ENCODE measurements at regions not wholly inside any gene's neighbourhood (a gene's known extent, or its start where the extent isn't known, plus 50 kb on each side); places are given as distances from the start of the nearest gene placed in this dataset.
A peak's percentile ranks its signal among the peaks of the same experiment; 100 is the strongest.

DNA sequence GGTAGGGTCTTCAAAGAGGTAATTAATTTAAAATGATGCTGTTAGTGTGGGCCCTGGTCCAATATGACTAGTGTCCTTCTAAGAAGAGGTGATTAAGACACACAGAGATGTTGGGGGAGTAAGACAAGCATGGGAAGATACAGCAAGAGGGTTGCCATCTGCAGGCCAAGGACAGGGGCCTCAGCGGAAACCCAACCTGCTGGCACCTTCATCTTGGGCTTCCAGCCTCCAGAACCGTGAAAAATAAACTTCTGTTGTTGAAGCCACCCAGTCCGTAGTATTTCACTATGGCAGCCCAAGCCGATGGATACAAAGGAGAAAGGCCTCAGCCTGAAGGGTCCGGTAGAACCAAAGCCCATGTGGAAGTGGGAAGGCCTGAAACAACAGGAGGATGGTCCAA is 161.7 kb upstream of the UBE2E1 start:
- DNase-seq: no peak

DNA sequence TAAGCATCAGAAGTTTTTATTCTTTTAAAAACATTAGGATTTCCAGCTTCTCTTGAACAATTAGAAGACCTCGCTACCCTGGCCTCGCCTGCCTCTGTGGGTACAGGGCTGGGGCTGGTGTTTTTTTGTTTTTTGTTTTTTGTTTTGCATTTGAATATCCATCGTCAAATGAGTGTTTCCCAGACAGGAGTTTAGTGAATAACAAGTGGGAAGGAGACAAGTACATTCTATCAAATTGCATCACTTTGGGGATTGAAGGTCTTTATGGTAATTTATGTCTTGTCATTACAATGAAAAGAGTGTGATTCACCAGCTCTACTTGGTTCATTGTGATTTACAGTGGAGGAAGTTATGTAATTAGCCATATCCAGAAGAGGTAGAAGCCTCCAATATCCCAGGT is 161.1 kb upstream of the UBE2E1 start:
- no peak for DNase-seq

DNA sequence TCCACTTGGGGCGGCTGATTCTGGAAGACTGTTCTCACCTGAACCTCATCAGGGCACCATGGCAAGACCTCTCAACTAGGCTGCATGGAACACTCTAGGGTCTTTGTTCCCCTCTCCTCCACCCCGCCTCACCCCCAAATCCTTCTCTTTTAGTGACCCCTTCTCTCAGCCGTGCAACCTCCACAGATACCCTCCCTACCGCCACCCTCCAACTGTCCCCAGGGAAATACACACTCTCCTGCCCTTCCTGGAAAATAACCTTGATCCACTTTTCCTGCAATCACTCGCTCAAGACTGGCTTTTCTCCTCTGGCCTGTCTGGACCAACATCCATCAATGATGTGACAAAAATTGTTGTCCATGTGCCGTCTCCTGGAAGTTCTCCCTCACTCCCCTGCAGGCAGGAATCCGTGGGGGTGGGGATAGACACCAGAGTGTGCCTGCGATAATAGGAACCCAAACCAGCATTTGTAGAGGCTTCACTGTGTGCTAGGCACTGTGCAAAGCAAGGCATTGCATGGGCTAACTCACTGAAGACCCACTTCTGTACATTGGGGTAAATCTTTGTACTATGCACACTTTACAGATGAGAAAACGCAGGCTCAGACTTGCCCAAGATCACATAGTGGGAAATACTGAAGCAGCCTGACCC is 160.1 kb upstream of the UBE2E1 start:
- no peak for DNase-seq

DNA sequence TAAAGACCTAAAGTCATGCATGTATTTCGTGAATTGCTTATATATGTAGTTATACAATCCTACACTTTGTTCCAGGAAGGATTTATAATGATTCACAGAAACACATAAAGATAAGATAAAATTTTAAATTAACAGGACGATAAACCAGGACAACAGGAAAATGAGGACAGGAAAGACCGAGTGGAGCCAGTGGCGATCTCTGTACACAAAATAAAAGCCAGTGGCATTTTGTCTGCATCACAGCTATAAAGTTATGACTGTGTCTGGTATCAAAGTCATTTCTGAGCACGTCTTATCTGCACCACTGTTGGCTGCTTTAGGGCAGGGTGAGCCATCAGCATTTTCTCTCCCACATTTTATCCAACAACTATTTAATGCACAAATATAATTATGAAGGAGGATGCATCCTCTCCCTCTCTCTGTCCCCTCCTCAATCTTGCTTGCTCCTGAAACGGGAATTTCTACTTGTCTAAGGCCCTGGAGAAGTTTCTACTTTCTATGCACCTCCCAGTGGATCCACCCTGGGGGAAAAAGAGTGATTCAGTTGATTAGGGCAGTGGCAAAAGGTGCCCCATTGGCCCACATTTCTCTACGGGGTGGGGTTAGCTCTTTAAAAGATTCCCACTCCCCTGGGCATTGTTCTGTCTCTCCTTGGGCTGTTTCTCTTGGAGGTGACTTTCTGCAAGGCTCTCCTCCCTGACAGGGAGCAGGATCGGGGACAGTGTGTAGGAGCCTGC is 159.4 kb upstream of the UBE2E1 start:
- no peak for DNase-seq

DNA sequence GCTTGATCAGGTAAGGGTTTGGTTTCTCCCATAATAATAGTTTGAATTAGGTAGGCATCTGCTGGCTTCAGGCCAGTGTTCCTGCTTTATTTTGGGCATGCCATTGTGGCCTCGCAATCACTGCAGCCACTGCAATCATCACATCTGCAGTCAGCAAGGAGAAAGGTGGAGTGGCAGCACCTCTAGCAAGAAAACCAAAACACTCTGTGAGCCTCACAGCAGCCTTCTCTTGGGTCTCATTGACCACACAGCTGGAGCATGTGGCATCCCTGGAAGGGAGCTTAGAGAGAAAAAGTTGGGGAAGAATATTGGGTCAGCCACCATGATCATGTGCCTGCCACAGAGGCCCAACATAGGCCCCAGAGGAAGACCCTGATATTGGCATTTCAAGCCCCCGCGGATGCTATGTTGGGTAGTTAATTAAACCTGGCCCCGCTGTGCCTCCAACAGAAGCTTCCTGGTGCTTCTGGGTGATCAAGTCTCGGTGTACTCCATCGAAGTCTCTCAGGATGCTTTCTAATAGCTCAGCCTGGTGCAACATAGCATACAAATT is 158.0 kb upstream of the UBE2E1 start:
- no peak for DNase-seq

DNA sequence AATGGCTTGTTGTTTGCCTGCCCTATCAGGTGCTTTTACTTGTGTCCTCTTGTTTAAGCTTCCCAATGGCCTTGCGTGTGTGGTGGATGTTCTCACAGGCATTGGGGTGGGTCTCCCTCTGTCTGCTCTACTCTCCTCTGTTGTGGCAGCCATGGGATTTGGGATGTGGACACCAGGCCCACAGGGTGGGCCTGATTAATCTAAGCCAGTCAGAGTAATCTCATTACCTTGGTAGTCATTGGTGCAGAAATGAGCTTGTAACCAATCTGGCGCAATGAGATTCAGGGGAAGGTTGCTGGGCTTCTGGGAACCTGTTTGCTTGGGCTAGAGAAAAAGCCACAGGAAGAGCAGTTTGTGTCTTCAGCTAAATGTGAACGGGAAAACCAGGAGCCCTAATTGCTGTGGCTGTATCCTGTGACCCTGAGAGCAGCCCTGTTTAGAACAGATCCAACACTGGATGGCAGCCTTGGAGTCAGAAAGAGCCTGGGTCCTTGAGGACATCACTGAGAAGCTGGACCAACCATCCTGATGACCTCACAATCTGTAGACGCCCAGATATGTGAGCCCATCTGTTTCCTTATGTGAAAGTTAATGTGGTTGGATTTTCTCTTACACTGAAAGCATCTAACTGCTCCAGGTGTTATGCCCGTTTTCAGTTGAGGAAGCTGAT is 157.3 kb upstream of the UBE2E1 start:
- DNase-seq: no peak

DNA sequence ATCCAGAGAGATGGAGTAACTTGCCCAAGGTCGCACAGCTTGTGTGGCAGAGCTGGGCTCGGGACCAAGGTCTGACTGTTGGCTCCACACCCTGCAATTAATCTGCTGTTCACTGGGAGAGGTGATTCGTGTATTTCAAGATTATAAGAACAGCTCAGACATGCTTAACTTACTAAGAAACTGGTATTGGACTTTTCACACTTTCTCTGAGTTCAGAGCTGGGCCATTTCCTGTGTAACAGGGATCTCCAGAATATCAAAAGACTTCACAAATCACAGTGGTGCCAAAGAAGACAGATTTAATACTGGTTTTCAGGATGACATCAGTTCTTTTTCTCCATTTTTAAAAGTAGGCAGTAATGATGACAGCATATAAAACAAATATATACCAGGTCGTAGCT is 156.8 kb upstream of the UBE2E1 start:
- DNase-seq: no peak

DNA sequence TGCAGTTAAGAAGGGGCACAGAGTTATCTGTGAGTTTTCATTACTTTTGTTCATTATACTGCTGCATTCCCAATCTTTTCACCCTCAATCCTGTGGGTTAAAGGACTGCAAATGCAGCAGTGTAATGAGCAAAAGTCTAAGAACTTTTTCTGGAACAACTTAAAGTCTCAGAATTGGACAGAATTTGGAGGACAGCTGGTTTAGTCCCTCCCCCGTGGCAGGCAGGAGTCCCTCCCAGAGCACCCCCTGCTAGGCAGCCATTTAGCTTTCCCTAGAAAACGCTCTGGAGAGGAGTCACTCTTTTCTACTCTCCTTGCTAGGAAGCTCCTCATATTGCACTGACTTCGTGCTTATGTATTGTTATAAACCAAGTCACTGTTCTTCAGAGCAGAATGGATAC is 156.3 kb upstream of the UBE2E1 start:
- DNase-seq: no peak

DNA sequence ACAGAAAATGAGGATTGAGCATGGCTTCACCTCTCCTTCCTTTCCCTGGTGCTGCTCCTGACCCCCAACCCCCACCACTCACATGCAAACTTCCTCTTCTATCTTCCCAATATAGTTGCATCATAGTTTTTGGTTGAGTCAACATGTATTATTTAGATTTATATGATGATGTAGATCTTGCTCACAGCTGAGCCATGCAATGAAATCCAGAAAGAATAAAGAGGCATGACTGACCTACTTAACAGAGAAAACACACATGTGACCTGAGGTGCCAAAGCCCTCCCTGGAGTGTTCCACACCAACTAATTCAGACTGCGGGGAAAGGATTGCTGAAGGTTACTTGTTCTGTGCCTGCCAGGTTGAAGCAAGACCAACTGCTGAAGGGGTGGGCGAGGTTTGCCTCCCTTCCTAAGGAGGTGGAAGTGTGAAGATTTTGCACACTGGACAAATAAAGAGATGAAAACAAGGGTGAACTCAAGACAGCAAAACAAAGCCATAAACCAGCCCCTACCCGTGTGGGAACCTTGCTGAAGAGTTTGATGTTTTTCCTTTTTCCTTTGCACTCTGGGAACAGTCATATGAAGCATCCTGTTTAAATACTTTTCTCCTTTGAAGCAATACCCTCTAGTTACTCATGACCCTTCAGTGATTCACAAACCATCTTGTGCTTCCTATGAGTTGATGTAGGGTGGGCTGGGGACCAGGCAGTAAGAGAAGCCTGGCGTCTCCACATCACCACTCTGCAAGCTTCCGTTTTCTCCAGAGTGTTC is 155.2 kb upstream of the UBE2E1 start:
- DNase-seq: no peak

DNA sequence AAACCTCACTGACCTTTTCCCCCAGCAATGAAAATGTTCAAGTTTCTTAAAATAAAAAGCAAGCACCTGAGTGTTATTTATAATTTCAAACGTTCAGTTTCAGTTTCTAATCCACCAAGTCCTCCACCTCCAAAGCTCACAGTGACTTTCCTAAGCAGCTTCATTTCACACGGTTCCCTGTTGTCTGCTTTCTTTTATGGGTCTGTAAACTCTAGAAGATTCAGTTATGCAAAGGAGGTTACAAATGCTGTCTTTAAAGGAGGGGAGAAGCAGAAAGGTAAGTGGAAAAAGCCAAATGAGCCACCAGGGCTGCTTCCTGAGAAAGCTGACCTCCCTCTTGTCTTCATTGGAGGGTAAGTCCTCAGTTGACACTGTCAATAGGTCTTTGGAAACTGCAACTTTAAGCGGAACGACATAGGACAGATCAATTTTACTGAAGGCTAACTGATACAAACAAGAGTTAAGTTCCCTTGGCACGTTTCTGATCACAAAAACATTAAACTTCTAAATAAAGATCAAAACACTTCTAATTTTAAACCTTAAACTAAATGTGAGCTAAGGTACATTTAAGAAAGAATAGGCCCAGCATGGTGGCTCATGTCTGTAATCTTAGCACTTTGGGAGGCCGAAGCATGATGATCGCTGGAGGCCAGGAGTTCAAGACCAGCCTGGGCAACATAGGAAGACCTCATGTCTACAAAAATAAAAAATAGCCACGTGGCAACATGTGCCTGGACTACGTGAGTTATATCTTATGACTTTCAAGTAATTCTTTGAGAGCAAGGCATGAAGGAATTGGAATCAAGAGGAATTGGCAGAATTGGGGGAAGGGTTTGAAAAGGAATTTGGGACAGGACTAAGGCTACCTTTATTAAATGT is 151.9 kb upstream of the UBE2E1 start:
- no peak for DNase-seq

DNA sequence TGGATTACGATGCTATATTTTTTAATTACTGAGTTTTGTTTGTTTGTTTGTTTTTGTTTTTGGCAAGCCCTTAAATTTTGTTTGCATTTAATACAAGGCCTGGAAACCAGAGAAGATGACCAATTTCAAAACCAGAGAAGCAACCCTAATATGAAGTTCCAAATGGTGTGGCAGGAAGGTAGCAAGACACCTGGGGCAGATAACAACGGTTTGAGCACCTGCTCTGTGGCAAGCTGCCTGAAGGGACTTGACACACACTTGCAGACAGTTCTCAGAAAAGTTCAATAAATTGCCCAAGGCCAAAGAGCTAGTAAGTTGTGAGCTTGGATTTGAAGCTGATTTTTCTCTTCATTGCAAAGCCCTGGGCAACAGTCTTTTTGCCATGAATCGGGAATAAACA is 151.2 kb upstream of the UBE2E1 start:
- no peak for DNase-seq

DNA sequence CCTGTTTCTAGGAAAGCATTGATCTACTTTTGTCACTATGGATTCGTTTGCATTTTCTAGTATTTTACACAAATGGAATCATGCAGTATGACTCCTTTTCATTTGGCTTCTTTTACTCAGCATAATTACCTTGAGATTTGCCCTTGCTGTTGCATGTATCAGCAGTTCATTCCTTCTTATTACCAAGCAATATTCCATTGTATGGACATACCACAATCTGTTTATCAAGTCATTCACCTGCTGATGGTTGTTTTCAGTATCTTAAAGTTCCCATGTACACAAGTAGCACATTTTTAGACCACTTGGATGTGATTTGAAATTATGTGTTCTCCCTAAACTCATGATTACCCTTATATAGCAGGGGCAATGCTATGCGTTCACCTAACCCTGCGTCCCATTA is 150.0 kb upstream of the UBE2E1 start:
- no peak for DNase-seq

DNA sequence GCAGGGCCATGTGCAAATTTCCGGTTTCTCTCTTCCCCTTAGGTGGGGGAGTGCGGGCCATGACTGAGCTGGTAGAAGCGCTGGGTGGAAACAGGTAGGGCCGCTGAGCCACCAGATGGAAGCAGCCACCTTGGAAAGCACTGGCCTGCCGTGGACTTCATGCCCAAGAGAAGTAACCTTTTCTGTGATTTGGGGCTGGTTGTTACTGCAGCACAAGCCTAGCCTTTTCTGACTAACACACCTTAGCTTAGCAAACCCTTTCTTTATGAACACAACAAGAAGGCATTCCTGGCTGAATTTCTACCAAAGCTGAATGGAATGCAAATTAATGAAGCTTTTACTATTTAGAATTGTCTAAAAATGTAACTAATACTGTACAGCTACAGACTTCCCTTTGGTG is 149.6 kb upstream of the UBE2E1 start:
- DNase-seq: no peak

DNA sequence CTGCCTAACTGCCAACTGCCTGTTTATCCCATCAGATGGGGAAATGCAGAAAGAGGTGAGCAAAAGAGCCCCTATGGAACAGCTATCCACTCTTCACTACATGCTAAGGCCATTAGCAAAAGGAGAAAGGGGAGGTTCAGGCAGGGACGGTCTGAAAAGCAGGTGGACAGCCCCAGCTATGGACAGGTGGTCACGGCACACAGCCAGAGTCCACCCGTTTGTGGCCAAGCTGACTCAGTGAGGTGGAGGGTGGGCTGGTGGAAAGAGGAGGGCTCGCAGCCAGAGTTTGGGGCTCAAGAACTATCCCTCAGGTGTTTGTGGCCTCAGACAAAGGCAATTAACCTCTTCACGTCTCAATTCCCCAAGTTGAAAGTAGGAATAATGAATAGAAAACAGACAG is 148.9 kb upstream of the UBE2E1 start:
- no peak for DNase-seq

DNA sequence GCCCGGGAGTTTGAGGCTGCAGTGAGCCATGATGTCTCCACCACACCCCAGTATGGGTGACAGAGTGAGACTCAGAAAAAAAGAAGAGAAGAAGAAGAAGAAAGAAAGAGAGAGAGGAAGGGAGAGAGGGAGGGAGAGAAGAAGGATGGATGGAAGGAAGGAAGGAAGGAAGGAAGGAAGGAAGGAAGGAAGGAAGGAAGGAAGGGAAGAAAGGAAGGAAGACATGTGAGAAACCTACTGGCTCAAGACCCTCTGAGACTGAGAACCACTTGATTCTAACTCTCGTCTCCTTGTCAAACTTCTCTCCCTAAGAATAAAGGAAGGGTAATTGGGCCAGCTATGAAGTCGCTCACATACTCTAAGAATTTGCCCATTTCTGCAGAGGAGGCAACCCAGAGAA is 148.1 kb upstream of the UBE2E1 start:
- DNase-seq: no peak

DNA sequence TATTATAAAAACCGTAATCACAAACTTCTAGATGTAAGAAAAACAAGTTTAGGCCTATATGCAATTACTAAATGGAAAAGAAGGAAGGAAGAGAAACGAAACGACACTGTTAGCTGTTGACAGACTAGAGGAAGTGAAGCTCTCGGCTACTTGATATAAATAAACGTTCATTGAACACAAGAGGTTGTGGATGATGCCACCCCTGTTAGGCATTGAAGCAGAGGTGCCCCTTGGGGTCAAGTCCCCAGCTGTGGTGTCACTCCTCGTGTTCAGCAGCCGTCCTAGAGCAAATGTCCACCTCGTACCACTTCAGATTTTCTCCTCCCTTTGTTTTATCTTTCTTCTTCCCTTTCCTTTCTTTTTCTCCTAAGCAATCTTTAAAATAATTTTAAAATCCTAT is 146.5 kb upstream of the UBE2E1 start:
- peak; percentile 29 for DNase-seq

DNA sequence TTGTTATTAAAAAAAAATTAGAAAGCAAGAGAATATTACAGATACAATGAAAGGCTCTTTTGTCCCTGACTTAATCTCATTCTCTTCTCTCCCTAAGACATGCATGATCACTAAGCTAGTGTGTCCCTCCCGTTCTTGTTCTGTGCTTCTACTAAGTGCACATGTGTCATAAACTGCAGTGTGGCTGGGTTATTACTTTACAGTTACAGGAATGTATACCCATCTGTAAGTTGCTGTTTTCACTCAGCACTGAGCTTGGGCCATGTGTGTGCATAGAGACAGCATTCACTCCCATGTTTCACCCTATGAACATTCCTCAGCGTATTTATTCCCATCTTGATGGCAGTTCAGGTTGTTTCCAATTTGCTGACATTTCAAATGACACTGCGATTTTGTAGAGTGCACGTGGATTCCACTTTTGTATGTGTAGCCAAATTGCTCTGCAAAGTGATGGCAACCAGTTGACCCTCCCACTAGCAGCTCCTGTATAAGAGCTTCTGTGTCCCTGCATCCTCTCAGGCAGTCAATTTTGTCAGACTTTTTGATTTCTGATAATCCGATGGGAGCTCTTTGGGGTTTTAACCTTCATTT is 145.8 kb upstream of the UBE2E1 start:
- no peak for DNase-seq

DNA sequence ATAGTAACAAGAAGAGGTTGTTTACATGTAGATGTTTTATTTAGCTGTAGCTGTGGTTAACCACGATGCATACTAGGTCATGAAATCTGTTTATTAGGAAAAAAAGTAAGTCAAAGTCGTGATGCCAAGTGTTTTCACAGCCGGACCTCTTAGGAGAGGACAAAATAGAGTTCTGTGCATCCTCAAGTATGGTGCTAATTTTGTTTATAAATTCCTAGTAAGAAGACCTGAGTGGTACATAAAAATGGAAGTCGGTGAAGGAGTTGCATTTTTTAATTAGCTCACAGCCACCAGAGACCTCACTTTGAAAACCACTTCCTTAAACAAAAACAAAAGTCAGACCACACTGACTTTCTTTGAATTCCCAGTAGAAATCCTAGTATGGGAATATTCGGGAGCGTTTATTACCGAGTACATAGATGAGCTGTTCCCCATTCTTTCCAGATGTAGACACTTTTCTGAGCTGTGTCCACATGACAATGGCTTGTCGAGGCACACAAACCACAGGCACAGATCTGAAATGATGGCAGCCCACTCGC is 143.6 kb upstream of the UBE2E1 start:
- no peak for DNase-seq

DNA sequence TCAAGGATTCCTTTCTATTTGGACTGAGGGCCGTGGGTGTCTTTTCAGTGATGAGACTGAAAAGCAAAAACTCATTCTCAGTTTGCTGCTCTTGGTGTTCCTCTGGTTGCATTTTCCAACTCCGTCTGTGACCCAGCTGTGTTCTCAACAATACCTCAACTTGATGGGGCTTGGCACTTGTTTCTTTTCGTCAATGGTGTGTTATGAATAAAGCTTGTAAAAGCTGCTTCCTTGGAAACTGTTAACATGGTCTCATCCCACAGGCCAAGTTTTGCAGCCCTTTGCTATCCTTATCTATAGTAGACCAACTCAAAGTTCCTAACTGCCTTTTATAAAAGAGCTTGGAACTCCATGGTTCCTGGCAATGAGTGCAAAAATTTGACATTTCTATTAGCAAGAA is 142.5 kb upstream of the UBE2E1 start:
- DNase-seq: no peak

DNA sequence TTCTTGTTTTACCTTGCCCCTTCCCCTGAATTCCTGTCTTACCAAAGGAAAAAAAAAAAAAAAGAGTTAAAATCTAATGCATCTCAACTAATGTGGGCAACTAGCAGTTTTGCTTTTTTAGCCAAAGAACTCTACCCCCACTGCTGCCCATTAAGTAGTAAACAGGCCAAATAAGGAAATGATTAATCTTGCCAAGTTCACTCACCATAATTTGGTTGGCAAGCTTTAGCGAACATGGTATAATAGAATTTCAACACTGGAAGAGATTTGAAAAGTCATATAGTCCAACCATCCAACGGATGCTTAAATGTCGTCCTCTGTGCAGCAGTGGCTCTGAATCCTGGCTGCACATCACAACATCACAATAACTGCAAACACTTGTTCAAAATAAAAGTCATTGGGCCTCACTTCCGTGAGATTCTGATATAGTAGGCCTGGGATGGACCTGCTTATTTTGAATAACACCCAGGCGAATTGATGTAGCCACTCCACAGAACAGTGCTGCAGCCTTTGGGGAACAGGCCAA is 142.0 kb upstream of the UBE2E1 start:
- DNase-seq: no peak

DNA sequence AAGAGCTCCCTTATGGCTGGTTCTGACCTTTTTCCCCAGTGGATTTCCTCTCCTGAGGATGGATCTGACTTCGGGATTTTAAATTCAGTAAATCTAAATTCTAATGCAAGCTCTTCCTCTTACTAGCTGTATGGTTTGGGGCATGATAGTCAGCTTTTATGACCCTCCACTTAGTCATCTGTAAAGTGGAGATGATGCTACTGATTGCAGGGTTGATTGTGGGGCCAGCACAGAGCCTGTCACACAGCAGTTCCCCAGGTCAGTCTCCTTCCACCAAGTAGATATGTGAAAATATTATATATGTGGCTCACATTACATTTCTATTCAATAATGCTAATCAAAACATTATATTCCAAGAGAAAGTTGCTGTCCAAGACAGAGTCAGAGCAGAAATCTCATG is 141.3 kb upstream of the UBE2E1 start:
- no peak for DNase-seq
